Stimulated activated naive CD4-positive, alpha-beta T cell (primary cell): ENCODE measurements at regions not wholly inside any gene's neighbourhood (a gene's known extent, or its start where the extent isn't known, plus 50 kb on each side); places are given as distances from the start of the nearest gene placed in this dataset.
"Not testable (repeated sequence)": the region's sequence is repeated elsewhere in the genome, so short reads cannot be mapped to it uniquely, and the experiment has no call there.

ENCODE experiments used
- DNase-seq, 6 experiments: peaks; one replicate each; lab custom pipeline; 2025; lab: John Stamatoyannopoulos, UW

GRCh38 chr4:187491286-187491685 lies 504.3 kb upstream of the ZFP42 start:
- DNase-seq: no peak

DNA sequence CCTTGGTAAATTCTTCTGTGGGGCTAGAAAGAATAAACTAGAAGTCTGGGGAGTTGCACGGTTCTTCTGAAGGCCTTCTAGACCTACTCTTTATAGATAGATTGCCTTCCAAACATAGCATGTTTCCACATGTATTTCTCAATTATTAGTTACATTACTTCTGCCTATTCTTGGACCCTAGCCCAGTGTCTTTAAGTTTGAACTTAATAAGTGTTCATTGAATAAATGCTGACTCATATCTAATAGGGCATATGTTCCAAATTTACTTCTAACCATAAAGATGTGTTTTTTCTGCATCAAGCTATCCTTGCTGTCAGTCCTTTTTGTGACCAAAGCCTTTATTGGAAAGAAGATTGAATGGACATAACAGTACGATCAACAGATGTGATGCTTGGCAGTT lies 503.6 kb upstream of the ZFP42 start:
- no peak for DNase-seq

DNA sequence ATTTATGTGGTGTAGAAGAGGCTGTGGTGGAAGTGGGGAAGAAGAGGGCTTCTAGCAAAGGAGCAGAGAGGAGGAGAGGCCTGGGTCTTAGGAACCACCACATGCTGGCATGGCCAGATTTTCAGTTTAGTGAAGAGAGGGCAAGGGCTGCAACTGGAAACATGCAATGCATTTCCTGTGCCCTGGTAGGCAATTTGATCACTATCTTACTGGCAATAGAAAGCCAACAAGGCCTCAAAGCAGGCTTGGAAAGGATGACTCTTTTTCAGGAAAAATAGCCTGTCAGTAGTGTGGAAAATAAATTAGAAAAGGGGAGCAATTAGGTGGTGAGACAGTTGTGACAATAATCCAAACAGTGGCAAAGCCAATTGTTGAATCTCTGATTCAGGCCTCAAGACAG lies 501.9 kb upstream of the ZFP42 start:
- DNase-seq: no peak

DNA sequence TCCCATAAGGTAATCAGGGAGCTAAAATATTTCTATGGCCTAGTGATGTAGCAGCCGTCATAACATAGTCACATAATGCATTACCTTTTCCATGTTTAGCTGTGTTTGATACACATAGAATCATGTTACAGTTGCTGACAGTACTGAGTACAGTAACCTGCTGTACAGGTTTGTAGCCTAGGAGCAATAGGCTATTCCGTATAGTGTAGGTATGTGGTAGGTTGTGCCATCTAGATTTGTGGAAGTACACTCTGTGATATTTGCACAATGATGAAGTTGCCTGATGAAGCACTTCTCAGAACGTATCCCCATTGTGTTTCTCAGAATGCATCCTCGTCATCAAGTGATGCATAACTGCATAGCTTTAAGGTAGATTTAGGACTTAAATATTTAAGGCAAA lies 495.6 kb upstream of the ZFP42 start:
- no peak for DNase-seq

GRCh38 chr4:187500796-187501195 lies 494.8 kb upstream of the ZFP42 start:
- no peak for DNase-seq

DNA sequence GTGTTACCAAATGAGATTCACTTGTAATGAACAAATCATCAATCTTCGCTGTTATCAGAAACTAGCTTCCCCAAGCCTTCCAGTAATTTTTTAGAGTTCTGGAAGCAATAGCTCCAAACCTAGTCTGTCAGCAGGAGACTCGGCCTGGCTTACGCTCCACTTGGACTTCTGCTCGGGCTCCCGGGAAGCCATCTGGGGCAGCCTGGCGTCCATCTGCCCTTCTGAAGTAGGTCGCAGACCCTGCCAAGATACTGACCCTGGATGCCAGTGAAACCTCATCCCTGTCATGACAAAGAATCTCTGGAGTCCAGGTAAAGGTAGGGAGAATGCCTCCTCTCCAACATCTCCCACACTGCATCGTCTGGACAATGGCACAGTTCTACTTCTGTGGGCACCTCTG lies 493.8 kb upstream of the ZFP42 start:
- no peak for DNase-seq

GRCh38 chr4:187504974-187505797 lies 490.4 kb upstream of the ZFP42 start:
- no peak for DNase-seq

DNA sequence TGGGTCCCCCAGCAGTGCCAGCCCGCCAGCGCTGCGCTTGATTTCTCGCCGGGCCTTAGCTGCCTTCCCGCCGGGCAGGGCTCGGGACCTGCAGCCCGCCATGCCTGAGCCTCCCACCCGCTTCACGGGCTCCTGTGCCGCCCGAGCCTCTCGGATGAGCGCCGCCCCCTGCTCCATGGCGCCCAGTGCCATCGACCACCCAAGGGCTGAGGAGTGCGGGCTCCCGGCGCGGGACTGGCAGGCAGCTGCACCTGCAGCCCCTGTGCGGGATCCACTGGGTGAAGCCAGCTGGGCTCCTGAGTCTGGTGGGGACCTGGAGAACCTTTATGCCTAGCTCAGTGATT lies 489.8 kb upstream of the ZFP42 start:
- not testable (repeated sequence) for DNase-seq

DNA sequence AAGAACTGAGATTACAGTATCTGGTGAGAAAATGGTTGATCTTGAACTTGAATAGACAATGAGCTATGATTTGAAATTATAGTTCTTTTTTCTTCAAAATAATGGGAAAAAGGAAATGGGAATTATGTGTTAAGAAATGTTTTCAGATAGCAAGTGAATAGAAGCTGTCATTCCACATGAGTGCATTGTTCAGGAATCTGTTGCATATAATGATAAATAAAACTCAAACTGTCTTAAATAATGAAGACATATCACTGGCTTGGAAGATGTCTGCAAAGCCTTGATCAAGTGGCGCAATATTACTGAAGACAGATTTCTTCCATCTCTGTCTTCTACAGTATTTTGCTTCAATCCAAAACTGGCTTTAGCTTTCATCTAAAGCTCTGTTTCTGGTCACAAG lies 479.3 kb upstream of the ZFP42 start:
- no peak for DNase-seq

- DNase-seq: no peak
Observed at GRCh38 chr4:187541666-187542065, 453.9 kb upstream of the ZFP42 start.

DNA sequence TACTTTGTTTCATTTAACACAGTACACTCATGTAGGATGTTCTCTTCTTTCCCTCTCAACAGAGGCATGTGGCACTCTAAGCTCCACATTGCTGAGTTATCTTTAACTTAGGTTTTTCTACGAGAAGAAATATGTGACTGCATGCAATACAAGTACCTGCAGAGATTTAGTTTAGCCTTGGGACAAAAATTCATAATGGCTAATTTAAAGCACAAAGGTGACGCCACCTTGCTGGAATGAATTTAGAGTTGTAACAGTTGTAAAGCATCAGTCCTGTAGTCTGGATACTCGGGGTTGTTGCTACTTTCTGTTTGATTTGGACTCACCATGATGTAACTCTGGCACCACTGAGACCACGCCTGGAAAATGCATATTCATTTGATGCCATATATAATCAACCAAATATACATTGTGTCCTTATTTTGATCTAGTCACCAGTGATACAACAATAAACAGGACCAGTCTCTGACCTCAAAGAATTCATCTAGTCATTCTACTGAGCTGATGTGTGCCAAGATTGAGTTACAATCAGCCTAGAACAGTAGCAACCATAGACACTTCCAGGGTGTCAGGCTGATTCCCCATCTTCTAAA lies 451.0 kb upstream of the ZFP42 start:
- no peak for DNase-seq

DNA sequence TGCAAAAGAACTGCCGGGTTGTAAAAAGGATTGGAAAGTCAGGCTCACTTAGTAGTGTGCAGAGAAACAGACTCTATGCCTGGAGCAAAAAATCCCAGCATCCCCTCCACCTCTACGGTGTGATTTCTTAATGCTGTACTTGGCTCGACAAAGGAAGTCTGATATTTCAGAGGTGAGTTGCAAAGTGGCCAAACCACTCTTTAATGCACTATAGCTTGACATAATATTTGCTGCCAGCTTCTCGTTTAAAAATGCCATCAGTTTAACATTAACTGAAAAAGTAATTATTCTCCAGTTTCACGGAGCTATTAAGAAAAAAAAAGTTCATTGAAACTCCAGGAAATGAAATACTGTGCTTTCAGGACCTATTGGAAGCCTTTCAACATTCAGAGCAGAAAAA lies 448.3 kb upstream of the ZFP42 start:
- DNase-seq: no peak

- no peak for DNase-seq
Observed at GRCh38 chr4:187550256-187550950, 445.2 kb upstream of the ZFP42 start.

GRCh38 chr4:187552781-187553180 lies 442.8 kb upstream of the ZFP42 start:
- DNase-seq: no peak

GRCh38 chr4:187555174-187555573 lies 440.4 kb upstream of the ZFP42 start:
- DNase-seq: no peak

- DNase-seq: no peak
Observed at GRCh38 chr4:187558391-187558790, 437.2 kb upstream of the ZFP42 start.

DNA sequence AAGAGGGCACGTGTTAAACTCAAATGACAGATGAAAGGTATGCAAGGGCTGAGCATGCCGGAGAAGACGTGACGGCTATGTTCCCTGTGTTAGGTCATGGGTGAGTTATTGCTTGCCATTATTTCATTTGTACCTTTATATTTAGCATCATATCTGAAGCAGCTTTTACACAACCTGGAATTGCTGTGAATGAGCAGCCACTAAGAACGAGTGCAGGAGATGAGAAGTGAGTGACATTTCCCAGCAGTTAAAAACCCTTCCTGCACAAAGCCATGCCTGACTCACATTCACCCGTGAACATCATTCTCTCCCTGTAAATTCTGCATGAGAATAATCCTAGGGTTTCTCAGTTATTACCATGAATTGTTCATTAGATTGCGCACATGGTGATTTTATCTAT lies 433.2 kb upstream of the ZFP42 start:
- no peak for DNase-seq

GRCh38 chr4:187565416-187565815 lies 430.2 kb upstream of the ZFP42 start:
- DNase-seq: no peak

DNA sequence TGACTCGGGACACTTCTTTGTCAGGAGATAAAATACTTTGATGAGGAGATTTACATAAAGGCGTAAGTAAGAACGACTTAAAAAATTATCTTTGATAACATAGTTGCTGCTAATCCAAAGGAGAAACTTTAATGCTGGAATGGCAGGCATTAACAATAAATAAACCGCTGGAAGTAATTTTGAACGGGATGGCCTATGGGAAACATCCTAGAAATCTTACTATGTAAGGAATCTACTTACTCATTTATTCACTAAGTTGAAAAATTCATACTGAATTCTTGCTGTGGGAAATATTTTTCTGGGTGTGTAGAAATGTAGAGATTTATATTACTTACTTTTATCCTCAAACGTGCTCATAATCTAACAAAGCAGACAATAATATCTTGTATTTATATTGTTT lies 425.7 kb upstream of the ZFP42 start:
- DNase-seq: no peak

- no peak for DNase-seq
Observed at GRCh38 chr4:187575706-187576105, 419.9 kb upstream of the ZFP42 start.

- no peak for DNase-seq
Observed at GRCh38 chr4:187576751-187577150, 418.8 kb upstream of the ZFP42 start.

- DNase-seq: no peak
Observed at GRCh38 chr4:187577941-187578480, 417.6 kb upstream of the ZFP42 start.

GRCh38 chr4:187586892-187587291 lies 408.7 kb upstream of the ZFP42 start:
- DNase-seq: no peak
